H4 (cell line): ENCODE measurements at regions not wholly inside any gene's neighbourhood (a gene's known extent, or its start where the extent isn't known, plus 50 kb on each side); places are given as distances from the start of the nearest gene placed in this dataset.

Experiments
- DNase-seq: peaks from one replicate; pipeline ENCODE4 v3.0.0-alpha.2; 2015; ENCODE audit warnings: low spot score

- DNase-seq = peak; percentile 31
Observed at GRCh38 chr10:77710759-77711682, 73.4 kb upstream of the KCNMA1 start.

GRCh38 chr10:77710081-77710551 lies 72.5 kb upstream of the KCNMA1 start:
- DNase-seq = no peak

- no peak for DNase-seq
Observed at GRCh38 chr10:77707570-77707969, 70.0 kb upstream of the KCNMA1 start.

- peak; percentile 53 for DNase-seq
Observed at GRCh38 chr10:77702166-77702565, 64.6 kb upstream of the KCNMA1 start.

- no peak for DNase-seq
Observed at GRCh38 chr10:77700086-77700485, 62.5 kb upstream of the KCNMA1 start.

GRCh38 chr10:77699080-77699645 lies 61.6 kb upstream of the KCNMA1 start:
- no peak for DNase-seq

- DNase-seq = no peak
Observed at GRCh38 chr10:77698267-77698931, 60.8 kb upstream of the KCNMA1 start.

- no peak for DNase-seq
Observed at GRCh38 chr10:77696584-77696983, 59.0 kb upstream of the KCNMA1 start.

GRCh38 chr10:77695186-77695585 lies 57.6 kb upstream of the KCNMA1 start:
- DNase-seq = no peak

GRCh38 chr10:77692782-77693181 lies 55.2 kb upstream of the KCNMA1 start:
- no peak for DNase-seq

GRCh38 chr10:77689339-77689738 lies 51.7 kb upstream of the KCNMA1 start:
- DNase-seq = no peak

GRCh38 chr10:77687621-77688020 lies 50.0 kb upstream of the KCNMA1 start:
- DNase-seq = no peak
